Cardiac muscle cell (in vitro differentiated cells and primary cell): ENCODE measurements at regions not wholly inside any gene's neighbourhood (a gene's known extent, or its start where the extent isn't known, plus 50 kb on each side); places are given as distances from the start of the nearest gene placed in this dataset.

Experiments used
- DNase-seq, 2 donors: peaks; one replicate each; pipeline versions ENCODE4 v3.0.0 to v3.0.0-alpha.2; 2010 to 2017; ENCODE audit warnings: low read depth in 1 of 2, low spot score in 1 of 2
- H3K27ac ChIP-seq: fragments of 200-600 bp; sonication (generic); 2 replicates; pipeline ENCODE4 v1.5.1; 2016
- H3K27me3 ChIP-seq: fragments of 200-600 bp; sonication (generic); 2 replicates; pipeline ENCODE4 v1.6.0; 2016; ENCODE audit warnings: control low read depth
- H3K36me3 ChIP-seq: fragments of 200-600 bp; sonication (generic); 2 replicates; pipeline ENCODE4 v1.5.1; 2016; ENCODE audit warnings: control low read depth
- H3K4me1 ChIP-seq: fragments of 200-600 bp; sonication (generic); 2 replicates; pipeline ENCODE4 v1.8.1; 2017; ENCODE audit warnings: low read depth, mild to moderate bottlenecking, mixed run types
- H3K4me3 ChIP-seq: fragments of 200-600 bp; sonication (generic); 2 replicates; pipeline ENCODE4 v1.5.1; 2016; ENCODE audit warnings: mild to moderate bottlenecking
- H3K9me3 ChIP-seq: fragments of 200-600 bp; sonication (generic); 2 replicates; pipeline ENCODE4 v1.5.1; 2017; ENCODE audit warnings: low read depth, mild to moderate bottlenecking, control low read depth
- TF ChIP-seq, protein P1 (sequence below): IDR thresholded peaks from 2 replicates; pipeline ENCODE4 v1.5.1; 2012; ENCODE audit warnings: low read depth, mild to moderate bottlenecking, low read length

DNA sequence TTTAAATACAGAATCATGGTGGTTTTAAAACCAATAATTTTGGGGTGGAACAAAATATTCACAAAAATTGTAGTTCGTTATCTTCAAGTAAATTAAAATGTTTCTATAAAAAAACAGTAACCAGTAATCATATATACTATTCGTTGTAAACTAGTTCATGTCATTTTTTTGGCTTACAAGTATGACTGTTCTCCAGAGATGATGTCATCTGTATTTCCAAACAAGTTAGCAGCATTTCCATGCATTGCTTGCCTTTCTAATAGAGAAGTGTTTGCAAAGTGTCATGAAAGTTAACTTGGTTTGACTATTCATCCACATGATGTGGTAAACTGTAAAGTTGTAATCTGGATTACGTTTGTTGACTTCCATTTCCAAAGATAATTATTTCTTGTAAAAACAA, 717.9 kb upstream of the ADAMTS16 start:
- Histone ChIP-seq H3K36me3 (no peaks in the 10 kb centered on the region), H3K27ac (no peak overlapping the region), H3K9me3 (no peaks in the 10 kb centered on the region), H3K27me3 (no peaks in the 10 kb centered on the region), H3K4me1 (no peaks in the 10 kb centered on the region), H3K4me3 (no peak overlapping the region)
- no peak for DNase-seq
- TF ChIP-seq, protein P1, sequence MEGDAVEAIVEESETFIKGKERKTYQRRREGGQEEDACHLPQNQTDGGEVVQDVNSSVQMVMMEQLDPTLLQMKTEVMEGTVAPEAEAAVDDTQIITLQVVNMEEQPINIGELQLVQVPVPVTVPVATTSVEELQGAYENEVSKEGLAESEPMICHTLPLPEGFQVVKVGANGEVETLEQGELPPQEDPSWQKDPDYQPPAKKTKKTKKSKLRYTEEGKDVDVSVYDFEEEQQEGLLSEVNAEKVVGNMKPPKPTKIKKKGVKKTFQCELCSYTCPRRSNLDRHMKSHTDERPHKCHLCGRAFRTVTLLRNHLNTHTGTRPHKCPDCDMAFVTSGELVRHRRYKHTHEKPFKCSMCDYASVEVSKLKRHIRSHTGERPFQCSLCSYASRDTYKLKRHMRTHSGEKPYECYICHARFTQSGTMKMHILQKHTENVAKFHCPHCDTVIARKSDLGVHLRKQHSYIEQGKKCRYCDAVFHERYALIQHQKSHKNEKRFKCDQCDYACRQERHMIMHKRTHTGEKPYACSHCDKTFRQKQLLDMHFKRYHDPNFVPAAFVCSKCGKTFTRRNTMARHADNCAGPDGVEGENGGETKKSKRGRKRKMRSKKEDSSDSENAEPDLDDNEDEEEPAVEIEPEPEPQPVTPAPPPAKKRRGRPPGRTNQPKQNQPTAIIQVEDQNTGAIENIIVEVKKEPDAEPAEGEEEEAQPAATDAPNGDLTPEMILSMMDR, result no peak

DNA sequence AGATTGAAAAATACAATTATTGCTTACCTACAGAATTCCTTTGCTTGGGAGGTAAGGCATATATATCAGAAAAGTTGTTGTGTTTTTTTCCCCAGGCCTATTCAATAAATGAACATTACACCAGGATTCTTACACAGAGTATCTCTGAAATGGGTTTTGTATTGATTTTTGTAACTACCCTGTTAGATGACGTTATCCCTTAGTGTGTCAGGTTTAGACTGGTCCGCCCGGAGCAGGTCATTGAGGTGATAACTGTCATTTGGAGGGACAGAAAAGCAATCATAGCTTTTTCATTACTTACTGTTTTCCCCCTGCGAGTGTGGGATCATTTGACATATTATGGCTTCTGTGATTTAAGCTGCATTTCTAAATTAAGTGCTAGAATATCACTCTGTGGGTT, 715.2 kb upstream of the ADAMTS16 start:
- no peak for DNase-seq
- no peaks in the 10 kb centered on the region for H3K9me3 ChIP-seq
- no peaks in the 10 kb centered on the region for H3K27me3 ChIP-seq
- no peak overlapping the region for H3K27ac ChIP-seq
- no peaks in the 10 kb centered on the region for H3K36me3 ChIP-seq
- no peak overlapping the region for H3K4me3 ChIP-seq
- TF ChIP-seq, protein P1, result no peak
- no peaks in the 10 kb centered on the region for H3K4me1 ChIP-seq

DNA sequence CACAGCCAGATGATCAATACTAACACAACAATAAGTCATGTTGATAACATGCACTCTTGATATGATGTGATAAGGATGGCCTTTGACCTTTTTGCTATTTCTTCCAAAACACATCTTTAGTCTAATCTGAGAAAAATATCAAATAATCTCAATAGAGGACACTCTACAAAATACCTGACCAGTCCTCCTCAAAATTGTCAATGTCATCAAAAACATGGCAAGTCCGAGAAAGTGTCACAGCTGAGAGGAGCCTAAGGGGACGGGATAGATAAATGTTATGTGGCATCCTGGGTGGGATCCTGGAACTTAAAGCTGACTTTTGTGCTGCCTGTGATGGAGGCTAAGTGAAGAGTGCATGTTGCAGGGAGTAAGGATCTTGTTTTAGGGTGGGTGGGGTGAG, 699.6 kb upstream of the ADAMTS16 start:
- Histone ChIP-seq H3K27ac (no peak overlapping the region), H3K27me3 (no peaks in the 10 kb centered on the region), H3K9me3 (no peaks in the 10 kb centered on the region), H3K4me1 (no peaks in the 10 kb centered on the region), H3K4me3 (no peak overlapping the region), H3K36me3 (no peaks in the 10 kb centered on the region)
- TF ChIP-seq, protein P1, result no peak
- no peak for DNase-seq

DNA sequence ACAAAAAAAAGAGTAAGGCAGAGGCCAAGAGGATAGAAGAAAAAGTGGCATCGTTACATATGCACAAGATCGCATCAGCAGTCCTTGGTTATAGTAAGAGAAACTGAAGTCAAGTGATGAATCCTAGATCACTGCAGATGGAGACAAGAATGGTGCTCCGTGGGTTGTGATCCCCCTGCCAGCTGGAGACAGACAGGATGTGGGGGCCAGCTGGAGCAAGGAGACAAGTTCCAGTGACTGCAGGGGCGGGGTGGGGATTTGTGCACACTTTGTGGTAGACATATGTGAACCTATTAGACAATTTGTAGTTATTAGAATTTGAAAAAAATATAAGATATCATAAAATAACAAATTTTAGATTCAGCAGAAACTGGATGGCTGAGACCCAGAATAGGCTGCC, 697.9 kb upstream of the ADAMTS16 start:
- H3K4me1 ChIP-seq, result no peaks in the 10 kb centered on the region
- DNase-seq, result no peak
- no peaks in the 10 kb centered on the region for H3K9me3 ChIP-seq
- no peak overlapping the region for H3K27ac ChIP-seq
- H3K4me3 ChIP-seq, result no peak overlapping the region
- no peaks in the 10 kb centered on the region for H3K27me3 ChIP-seq
- TF ChIP-seq, protein P1, result no peak
- no peaks in the 10 kb centered on the region for H3K36me3 ChIP-seq

DNA sequence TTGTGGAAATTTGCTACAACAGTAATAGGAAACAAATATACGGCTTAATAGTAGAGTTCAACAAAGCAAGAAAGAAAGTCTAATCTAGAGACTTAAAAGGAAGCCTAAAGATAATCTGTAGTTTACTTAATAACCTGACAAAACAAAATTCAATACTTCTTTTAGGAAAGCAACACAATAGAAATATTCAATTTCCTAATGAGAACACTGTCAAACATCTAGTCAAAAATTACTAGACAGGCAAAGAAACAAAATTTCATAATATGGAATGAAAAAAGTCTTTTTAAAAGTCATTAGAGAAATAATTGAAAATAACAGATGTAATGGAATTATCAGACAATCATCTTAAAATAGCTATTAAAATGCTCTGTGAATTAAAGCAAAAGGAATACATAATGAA, 692.5 kb upstream of the ADAMTS16 start:
- TF ChIP-seq, protein P1, result no peak
- no peaks in the 10 kb centered on the region for H3K36me3 ChIP-seq
- no peak for DNase-seq
- H3K4me3 ChIP-seq, result no peak overlapping the region
- H3K9me3 ChIP-seq, result no peaks in the 10 kb centered on the region
- no peaks in the 10 kb centered on the region for H3K27me3 ChIP-seq
- H3K4me1 ChIP-seq, result no peaks in the 10 kb centered on the region
- H3K27ac ChIP-seq, result no peak overlapping the region

DNA sequence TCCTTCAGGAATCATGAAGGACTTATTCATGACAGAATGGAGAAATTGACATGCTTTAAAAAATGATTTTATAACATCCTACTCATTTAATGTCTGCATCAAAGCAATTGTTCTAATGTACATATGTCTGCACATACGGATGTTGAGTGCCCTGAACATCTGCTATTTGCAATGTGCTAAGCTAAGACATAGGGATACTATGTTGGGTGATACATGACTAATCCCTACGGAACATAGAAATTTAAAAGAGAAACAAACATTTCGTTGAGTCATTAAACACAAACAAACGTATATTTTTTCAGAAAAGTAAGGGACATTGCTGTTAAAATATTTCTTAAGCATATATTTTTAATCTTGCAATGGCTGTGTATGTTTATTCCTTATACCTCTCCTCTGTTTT, 686.5 kb upstream of the ADAMTS16 start:
- H3K27me3 ChIP-seq, result no peaks in the 10 kb centered on the region
- H3K36me3 ChIP-seq, result no peaks in the 10 kb centered on the region
- no peak overlapping the region for H3K27ac ChIP-seq
- no peaks in the 10 kb centered on the region for H3K9me3 ChIP-seq
- H3K4me3 ChIP-seq, result no peak overlapping the region
- no peak for DNase-seq
- H3K4me1 ChIP-seq, result no peaks in the 10 kb centered on the region
- TF ChIP-seq, protein P1, result no peak
